GM12872 (cell line): ENCODE measurements at regions not wholly inside any gene's neighbourhood (a gene's known extent, or its start where the extent isn't known, plus 50 kb on each side); places are given as distances from the start of the nearest gene placed in this dataset.

ENCODE experiments used
- TF ChIP-seq, protein P1 (sequence below): IDR thresholded peaks from 3 replicates; pipeline ENCODE4 v1.5.1; 2011; ENCODE audit warnings: low read depth, mild to moderate bottlenecking, low read length, moderate library complexity; ENCODE audit not compliant: insufficient read depth

DNA sequence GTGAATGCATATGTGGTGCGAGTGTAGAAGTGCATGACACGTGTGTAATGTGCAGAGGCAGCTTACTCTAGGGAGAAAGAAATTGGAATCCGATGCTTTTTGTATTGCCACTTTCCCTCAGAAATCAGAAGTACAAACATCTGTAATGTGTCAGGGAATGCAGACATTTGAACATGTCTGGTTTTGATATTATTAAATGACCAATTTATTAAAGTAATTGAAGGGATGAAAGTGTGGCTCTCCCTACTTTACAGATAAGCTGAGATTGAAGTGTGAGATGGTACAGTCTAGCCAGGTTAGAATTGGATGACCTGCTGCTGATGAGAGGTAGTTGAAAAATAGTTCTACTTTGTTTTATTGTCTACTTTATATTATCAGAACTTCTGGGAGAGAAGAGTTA is 74.5 kb upstream of the NT5C1B start:
- TF ChIP-seq, protein P1, sequence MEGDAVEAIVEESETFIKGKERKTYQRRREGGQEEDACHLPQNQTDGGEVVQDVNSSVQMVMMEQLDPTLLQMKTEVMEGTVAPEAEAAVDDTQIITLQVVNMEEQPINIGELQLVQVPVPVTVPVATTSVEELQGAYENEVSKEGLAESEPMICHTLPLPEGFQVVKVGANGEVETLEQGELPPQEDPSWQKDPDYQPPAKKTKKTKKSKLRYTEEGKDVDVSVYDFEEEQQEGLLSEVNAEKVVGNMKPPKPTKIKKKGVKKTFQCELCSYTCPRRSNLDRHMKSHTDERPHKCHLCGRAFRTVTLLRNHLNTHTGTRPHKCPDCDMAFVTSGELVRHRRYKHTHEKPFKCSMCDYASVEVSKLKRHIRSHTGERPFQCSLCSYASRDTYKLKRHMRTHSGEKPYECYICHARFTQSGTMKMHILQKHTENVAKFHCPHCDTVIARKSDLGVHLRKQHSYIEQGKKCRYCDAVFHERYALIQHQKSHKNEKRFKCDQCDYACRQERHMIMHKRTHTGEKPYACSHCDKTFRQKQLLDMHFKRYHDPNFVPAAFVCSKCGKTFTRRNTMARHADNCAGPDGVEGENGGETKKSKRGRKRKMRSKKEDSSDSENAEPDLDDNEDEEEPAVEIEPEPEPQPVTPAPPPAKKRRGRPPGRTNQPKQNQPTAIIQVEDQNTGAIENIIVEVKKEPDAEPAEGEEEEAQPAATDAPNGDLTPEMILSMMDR, result no peak

DNA sequence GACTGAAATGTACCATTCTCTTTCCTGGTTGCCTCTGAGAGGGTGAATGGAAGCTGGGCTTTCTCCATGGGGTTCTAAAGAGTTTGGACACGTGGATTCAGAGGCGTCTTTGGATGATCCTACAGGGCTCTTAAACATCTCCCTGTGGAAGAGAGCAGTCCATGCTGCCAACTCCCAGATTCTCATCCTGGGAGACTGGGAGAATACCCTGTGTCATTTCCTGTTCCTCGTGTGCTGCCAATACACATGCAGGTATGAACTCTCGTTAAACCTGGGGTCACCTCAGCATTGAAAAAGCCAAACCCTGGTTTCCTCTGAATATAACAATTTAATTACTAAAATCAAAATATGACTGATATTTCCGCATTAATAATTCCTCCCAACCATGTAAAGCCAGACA is 73.3 kb upstream of the NT5C1B start:
- TF ChIP-seq, protein P1, result no peak

DNA sequence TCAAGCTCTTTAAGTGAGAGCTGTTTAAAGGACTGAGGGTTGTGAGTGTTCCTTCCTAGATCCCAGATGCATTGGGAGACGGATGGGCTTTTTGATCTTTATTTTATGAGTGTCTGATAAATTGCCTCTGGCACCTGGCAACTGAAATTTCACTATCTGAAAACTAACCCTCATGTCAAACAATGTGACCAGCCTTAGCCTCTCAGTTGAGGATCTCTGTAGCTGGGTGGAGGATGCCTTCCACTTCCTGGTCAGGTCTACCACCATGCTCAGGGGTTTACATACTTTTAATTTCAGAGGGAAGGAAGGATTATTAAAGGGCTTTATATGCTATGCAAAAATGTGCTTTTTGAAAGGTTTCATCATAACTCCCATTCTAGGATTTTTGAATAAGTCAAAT is 70.5 kb upstream of the NT5C1B start:
- TF ChIP-seq, protein P1, result no peak

DNA sequence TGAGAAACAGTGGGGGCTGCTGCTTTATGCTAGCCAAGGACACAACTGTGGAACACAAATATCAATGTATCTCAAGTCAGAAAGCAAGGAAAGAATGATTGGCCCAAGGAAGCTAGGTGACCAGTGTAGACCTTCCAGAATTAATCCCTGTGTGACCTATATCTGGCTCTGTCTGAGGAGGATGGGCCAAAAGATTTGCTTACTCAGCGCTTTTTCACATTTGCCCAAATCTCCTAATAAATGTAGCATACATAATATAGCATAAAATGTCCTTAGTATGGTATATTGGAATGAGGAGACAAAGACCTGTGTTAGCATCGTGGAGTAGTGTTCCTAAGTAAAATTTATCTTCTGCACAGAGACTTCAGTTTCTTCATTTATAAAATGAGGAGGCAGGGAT is 66.7 kb upstream of the NT5C1B start:
- TF ChIP-seq, protein P1, result no peak

DNA sequence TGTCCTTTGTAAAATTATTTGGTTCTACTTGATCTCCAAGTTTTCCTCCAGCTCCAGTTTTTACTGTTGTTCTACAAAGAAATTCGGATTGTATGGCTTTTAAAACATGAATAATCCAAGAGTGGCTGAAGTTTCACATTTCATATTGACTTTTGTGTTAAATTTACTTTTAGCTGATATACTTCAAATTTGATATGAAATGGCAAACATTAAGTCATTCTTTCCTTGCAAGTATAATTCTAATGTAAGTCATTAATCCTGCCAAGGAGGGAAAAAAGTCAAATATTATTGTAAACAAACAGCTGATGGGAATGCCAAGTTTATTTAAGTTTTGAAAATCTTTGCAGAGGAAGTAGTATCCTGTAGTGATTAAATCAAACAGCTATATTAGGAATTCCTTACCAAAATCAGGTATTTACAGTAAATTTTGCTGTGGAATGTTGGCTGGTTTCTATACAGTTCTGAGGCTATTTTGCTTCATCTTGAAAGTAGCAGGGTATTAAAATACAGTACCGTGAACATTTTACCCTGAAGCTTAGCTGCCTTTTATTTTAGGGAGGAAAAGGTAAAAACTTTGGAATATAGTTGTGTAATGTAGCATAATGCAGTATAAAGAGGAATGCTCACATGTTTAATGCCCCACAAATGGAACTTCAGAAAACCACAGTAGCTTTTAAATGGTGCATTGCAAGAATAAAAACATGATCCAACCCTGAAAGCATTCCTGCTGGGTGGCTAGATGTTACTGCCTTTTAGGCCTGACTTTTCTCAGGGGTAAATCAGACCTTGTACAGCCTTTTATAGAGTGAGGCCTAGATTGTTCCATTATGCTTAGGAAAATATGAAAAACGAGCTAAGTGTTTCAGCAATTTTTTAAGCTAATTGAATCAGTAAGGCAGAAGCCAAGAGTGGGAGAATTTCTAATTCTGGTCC is 62.7 kb upstream of the NT5C1B start:
- TF ChIP-seq, protein P1, result no peak

DNA sequence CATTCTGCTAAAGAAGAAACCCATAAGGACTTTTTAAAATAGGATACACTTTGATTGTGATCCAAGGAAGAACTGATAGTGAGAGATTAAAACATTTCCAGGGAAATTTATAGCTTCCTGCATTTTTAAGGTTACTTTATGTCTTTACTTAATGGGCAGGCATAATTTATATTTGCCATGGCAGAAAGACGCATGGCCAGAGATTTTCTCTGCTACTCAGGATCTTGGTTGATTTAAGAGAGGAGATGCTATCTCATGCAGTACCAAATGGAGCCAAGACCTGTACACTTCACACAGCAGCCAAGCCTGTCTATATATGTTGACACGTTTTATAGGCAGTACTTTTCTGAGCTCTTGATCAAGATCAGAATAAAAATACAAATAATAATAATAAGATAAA is 60.9 kb upstream of the NT5C1B start:
- TF ChIP-seq, protein P1, result no peak

DNA sequence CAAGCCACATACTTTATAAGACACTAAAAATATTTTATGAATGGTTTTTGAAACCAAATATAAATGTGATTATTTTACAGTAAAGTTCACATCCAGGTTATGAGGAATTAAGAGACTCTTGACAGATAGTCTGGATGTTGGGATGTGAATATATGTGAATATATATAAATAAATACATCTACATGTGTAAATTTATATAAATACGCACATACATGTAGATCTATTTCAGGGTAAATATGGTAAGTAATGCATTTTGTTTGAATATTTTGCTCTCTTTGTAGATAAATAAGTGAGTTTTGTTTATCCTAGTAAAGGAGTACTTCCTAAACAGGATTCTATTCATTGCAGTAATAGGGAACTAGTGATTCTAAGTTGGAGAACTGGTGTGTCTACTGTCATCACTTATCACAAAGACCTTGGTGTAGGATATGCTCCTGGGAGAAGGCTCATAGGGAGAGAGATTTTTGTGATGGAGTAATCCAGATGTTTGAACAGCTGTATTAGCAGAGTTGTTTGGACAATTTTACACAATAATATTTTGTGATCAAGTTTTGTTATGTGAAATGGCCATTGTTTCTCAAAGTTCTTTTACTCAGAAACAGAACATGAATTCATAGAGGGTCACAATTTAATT is 60.2 kb upstream of the NT5C1B start:
- TF ChIP-seq, protein P1, result no peak
